ENCODE measurements at regions not wholly inside any gene's neighbourhood (a gene's known extent, or its start where the extent isn't known, plus 50 kb on each side); places are given as distances from the start of the nearest gene placed in this dataset.

- Histone ChIP-seq H3K36me3 (ENCODE audit: control insufficient read depth in 4 of 4, insufficient read depth in 3 of 4, low read depth in 1 of 4, low read length in 3 of 4) (no peaks in the 10 kb centered on the region), H3K9ac (ENCODE audit: low read depth in 1 of 2, low read length in 2 of 2) (no peak overlapping the region), H3K4me3 (ENCODE audit: low read depth in 1 of 3, low read length in 3 of 3) (no peak overlapping the region), H3K27me3 (ENCODE audit: control insufficient read depth in 4 of 4, insufficient read depth in 4 of 4, low read length in 3 of 4) (no peaks in the 10 kb centered on the region), H3K4me1 (ENCODE audit: control insufficient read depth in 4 of 4, insufficient read depth in 4 of 4, low read length in 3 of 4) (no peaks in the 10 kb centered on the region), H3K9me3 (ENCODE audit: control insufficient read depth in 4 of 4, low read length in 3 of 4) (no peaks in the 10 kb centered on the region), H3K27ac (ENCODE audit: low read depth in 1 of 2, low read length in 2 of 2) (no peak overlapping the region)
- WGBS, result 81% methylated on average over 4 of the region's 4 CpGs
- TF ChIP-seq ATF3 (IDR thresholded peaks at IDR 0.05) (no peak), HNF4G (IDR thresholded peaks at IDR 0.05) (no peak), GABPA (IDR thresholded peaks at IDR 0.05 in 1 of 2, conservative IDR thresholded peaks at IDR 0.05 in 1 of 2) (no peak)
- no peak for DNase-seq (ENCODE audit: low spot score)
Observed at GRCh38 chr5:85684351-85684750, 933.4 kb upstream of the COX7C start.

- peaks cover 0 to 3% (median 0%) of the 10 kb centered on the region in 4 donors for H3K4me1 ChIP-seq (ENCODE audit: control insufficient read depth in 4 of 4, insufficient read depth in 4 of 4, low read length in 3 of 4)
- no peak overlapping the region for H3K27ac ChIP-seq (ENCODE audit: low read depth in 1 of 2, low read length in 2 of 2)
- H3K36me3 ChIP-seq (ENCODE audit: control insufficient read depth in 4 of 4, insufficient read depth in 3 of 4, low read depth in 1 of 4, low read length in 3 of 4), result no peaks in the 10 kb centered on the region
- no peak for DNase-seq (ENCODE audit: low spot score)
- H3K27me3 ChIP-seq (ENCODE audit: control insufficient read depth in 4 of 4, insufficient read depth in 4 of 4, low read length in 3 of 4), result no peaks in the 10 kb centered on the region
- H3K9ac ChIP-seq (ENCODE audit: low read depth in 1 of 2, low read length in 2 of 2), result no peak overlapping the region
- H3K4me3 ChIP-seq (ENCODE audit: low read depth in 1 of 3, low read length in 3 of 3), result no peak overlapping the region
- TF ChIP-seq RAD21 (IDR thresholded peaks at IDR 0.05), result no peak
- TF ChIP-seq RXRA (IDR thresholded peaks at IDR 0.05), result no peak
- no peak for TF ChIP-seq JUND (IDR thresholded peaks at IDR 0.05)
- TF ChIP-seq REST (IDR thresholded peaks at IDR 0.05), result no peak
- TF ChIP-seq HNF4G (IDR thresholded peaks at IDR 0.05), result no peak
- no peak for TF ChIP-seq CTCF (IDR thresholded peaks at IDR 0.05; ENCODE audit: low read depth, low read length, missing input control)
- no peaks in the 10 kb centered on the region for H3K9me3 ChIP-seq (ENCODE audit: control insufficient read depth in 4 of 4, low read length in 3 of 4)
- 95% methylated on average over 1 of the region's 1 CpG for WGBS
Observed at GRCh38 chr5:85703296-85703695, 914.4 kb upstream of the COX7C start.

GRCh38 chr5:85709728-85710127 is 908.0 kb upstream of the COX7C start:
- Histone ChIP-seq H3K4me3 (ENCODE audit: low read depth in 1 of 3, low read length in 3 of 3) (no peak overlapping the region), H3K27ac (ENCODE audit: low read depth in 1 of 2, low read length in 2 of 2) (no peak overlapping the region), H3K36me3 (ENCODE audit: control insufficient read depth in 4 of 4, insufficient read depth in 3 of 4, low read depth in 1 of 4, low read length in 3 of 4) (no peaks in the 10 kb centered on the region), H3K4me1 (ENCODE audit: control insufficient read depth in 4 of 4, insufficient read depth in 4 of 4, low read length in 3 of 4) (no peaks in the 10 kb centered on the region), H3K27me3 (ENCODE audit: control insufficient read depth in 4 of 4, insufficient read depth in 4 of 4, low read length in 3 of 4) (no peaks in the 10 kb centered on the region), H3K9ac (ENCODE audit: low read depth in 1 of 2, low read length in 2 of 2) (no peak overlapping the region), H3K9me3 (ENCODE audit: control insufficient read depth in 4 of 4, low read length in 3 of 4) (no peaks in the 10 kb centered on the region)
- DNase-seq (ENCODE audit: low spot score), result no peak
- 65% methylated on average over 1 of the region's 1 CpG for WGBS
- TF ChIP-seq SP1 (IDR thresholded peaks at IDR 0.05) (no peak), JUND (IDR thresholded peaks at IDR 0.05) (no peak), RXRA (IDR thresholded peaks at IDR 0.05) (no peak), CTCF (IDR thresholded peaks at IDR 0.05; ENCODE audit: low read depth, low read length, missing input control) (no peak), REST (IDR thresholded peaks at IDR 0.05) (no peak), HNF4A (conservative IDR thresholded peaks at IDR 0.05) (no peak), YY1 (IDR thresholded peaks at IDR 0.05) (no peak), MAX (IDR thresholded peaks at IDR 0.05) (no peak), GABPA (IDR thresholded peaks at IDR 0.05 in 1 of 2, conservative IDR thresholded peaks at IDR 0.05 in 1 of 2) (no peak), TAF1 (conservative IDR thresholded peaks at IDR 0.05) (no peak)

Measured in liver (tissue), 8 donors.